ENCODE measurements at regions not wholly inside any gene's neighbourhood (a gene's known extent, or its start where the extent isn't known, plus 50 kb on each side); places are given as distances from the start of the nearest gene placed in this dataset.

DNA sequence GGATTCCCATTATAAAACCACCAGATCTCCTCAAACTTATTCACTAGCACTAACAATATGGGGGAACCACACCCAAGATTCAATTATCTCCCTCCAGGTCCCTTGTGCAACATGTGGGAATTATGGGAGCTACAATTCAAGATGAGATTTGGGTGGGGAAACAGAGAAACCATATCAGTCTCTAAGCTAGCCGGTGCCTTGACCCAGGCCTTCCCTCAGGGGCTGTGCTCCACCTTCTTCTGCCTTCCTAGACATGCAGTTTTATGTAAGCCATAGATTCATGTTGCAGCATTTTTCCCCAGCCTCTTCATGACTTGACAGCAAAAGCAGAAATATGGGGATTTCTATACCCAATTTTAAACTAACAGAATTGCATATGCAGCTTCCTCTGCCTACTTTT lies 559.2 kb downstream of the TNS1 start:
- TF ChIP-seq, protein P1, sequence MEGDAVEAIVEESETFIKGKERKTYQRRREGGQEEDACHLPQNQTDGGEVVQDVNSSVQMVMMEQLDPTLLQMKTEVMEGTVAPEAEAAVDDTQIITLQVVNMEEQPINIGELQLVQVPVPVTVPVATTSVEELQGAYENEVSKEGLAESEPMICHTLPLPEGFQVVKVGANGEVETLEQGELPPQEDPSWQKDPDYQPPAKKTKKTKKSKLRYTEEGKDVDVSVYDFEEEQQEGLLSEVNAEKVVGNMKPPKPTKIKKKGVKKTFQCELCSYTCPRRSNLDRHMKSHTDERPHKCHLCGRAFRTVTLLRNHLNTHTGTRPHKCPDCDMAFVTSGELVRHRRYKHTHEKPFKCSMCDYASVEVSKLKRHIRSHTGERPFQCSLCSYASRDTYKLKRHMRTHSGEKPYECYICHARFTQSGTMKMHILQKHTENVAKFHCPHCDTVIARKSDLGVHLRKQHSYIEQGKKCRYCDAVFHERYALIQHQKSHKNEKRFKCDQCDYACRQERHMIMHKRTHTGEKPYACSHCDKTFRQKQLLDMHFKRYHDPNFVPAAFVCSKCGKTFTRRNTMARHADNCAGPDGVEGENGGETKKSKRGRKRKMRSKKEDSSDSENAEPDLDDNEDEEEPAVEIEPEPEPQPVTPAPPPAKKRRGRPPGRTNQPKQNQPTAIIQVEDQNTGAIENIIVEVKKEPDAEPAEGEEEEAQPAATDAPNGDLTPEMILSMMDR (conservative IDR thresholded peaks at IDR 0.05) = no peak
- TF ChIP-seq EZH2 (IDR thresholded peaks at IDR 0.05; ENCODE audit: low read depth) = no peak

Measured in PC-9 (cell line).